ENCODE measurements at regions not wholly inside any gene's neighbourhood (a gene's known extent, or its start where the extent isn't known, plus 50 kb on each side); places are given as distances from the start of the nearest gene placed in this dataset.

- no peak for TF ChIP-seq CTCF (IDR thresholded peaks at IDR 0.05; ENCODE audit: low read depth, low read length)
- no peak for DNase-seq (ENCODE audit: low read depth in 2 of 2)
- H3K4me3 ChIP-seq (replicated peaks in 1 of 2; ENCODE audit: low read depth in 2 of 2, low read length in 2 of 2) = no peak overlapping the region
Measured at GRCh38 chr9:90556897-90557675, 85.5 kb downstream of the DIRAS2 start.

- no peak for DNase-seq (ENCODE audit: low read depth in 2 of 2)
- no peak overlapping the region for H3K4me3 ChIP-seq (replicated peaks in 1 of 2; ENCODE audit: low read depth in 2 of 2, low read length in 2 of 2)
- no peak for TF ChIP-seq CTCF (IDR thresholded peaks at IDR 0.05; ENCODE audit: low read depth, low read length)
Measured at GRCh38 chr9:90559075-90560073, 83.2 kb downstream of the DIRAS2 start.
